Endothelial cell of umbilical vein (primary cell): ENCODE measurements at regions not wholly inside any gene's neighbourhood (a gene's known extent, or its start where the extent isn't known, plus 50 kb on each side); places are given as distances from the start of the nearest gene placed in this dataset.

Experiments used
- BruUV-seq: library from RNA; stranded (reverse); fragments of 400-500 nt; replicated peaks from 2 replicates; lab custom pipeline; 2021; lab: Mats Ljungman, UMichigan
- CTCF ChIA-PET: fragments of 300-600, 350-600 bp; sonication (Branson Sonifier 250); formaldehyde crosslinking; loops from one replicate; lab custom pipeline; 2021; ENCODE audit warnings: antibody characterized with exemption, inconsistent platforms; lab: Charles Lee
- POLR2A ChIA-PET: fragments of 300-600, 350-600 bp; sonication (Branson Sonifier 250); formaldehyde crosslinking; loops from one replicate; lab custom pipeline; 2021; ENCODE audit warnings: antibody characterized with exemption, inconsistent platforms; lab: Charles Lee
- DNase-seq: peaks from one replicate; pipeline ENCODE4 v3.0.0-alpha.2; 2011; ENCODE audit warnings: low read depth, low spot score
- FAIRE-seq: peaks from 2 replicates; lab custom pipeline; 2011; peaks lifted over from hg19 to GRCh38; lab: Jason Lieb, UNC
- H2AFZ ChIP-seq: 2 replicates; pipeline ENCODE4 v1.6.0; 2012; ENCODE audit warnings: low read depth, low read length, control low read depth, inconsistent platforms
- H3K27ac ChIP-seq: 2 replicates; pipeline ENCODE4 v1.5.1; 2011; ENCODE audit warnings: low read depth, mild to moderate bottlenecking, control low read depth, low read length, moderate library complexity; ENCODE audit not compliant: insufficient read depth
- H3K27me3 ChIP-seq, 2 experiments: 2 replicates each; pipeline versions ENCODE4 v1.6.0 to v1.6.1; 2011; ENCODE audit warnings: low read length in 2 of 2, mixed read lengths in 1 of 2; ENCODE audit not compliant: control insufficient read depth in 2 of 2, insufficient read depth in 2 of 2
- H3K36me3 ChIP-seq, 2 experiments: 2 replicates in 1 of 2; 3 replicates in 1 of 2; pipeline ENCODE4 v1.5.1; 2011; ENCODE audit warnings: low read length in 2 of 2, mild to moderate bottlenecking in 1 of 2, moderate library complexity in 1 of 2; ENCODE audit not compliant: control insufficient read depth in 2 of 2, insufficient read depth in 2 of 2; ENCODE audit errors: extremely low read depth in 1 of 2
- H3K4me1 ChIP-seq: 3 replicates; pipeline ENCODE4 v1.5.1; 2011; ENCODE audit warnings: mild to moderate bottlenecking, low read length; ENCODE audit not compliant: control insufficient read depth, insufficient read depth; ENCODE audit errors: extremely low read depth
- H3K4me2 ChIP-seq: 2 replicates; pipeline ENCODE4 v1.6.1; 2011; ENCODE audit warnings: low read length, control low read depth, mixed read lengths; ENCODE audit not compliant: insufficient read depth
- H3K4me3 ChIP-seq, 3 experiments: fragments of 200-600 bp in 1 of 3; sonication (generic), shearing (Covaris generic) in 1 of 3; replicated peaks in 1 of 3; 2 replicates each; pipeline ENCODE4 v1.5.1; 2011 to 2016; ENCODE audit warnings: control low read depth in 3 of 3, low read length in 3 of 3, mild to moderate bottlenecking in 2 of 3, inconsistent platforms in 1 of 3, low read depth in 1 of 3, moderate library complexity in 1 of 3; ENCODE audit not compliant: insufficient read depth in 1 of 3
- H3K79me2 ChIP-seq: 2 replicates; pipeline ENCODE4 v1.6.0; 2012; ENCODE audit warnings: low read length, inconsistent platforms; ENCODE audit not compliant: control insufficient read depth, insufficient read depth
- H3K9ac ChIP-seq: replicated peaks from 2 replicates; pipeline ENCODE3; 2011; ENCODE audit warnings: low read length, control low read depth; ENCODE audit not compliant: insufficient read depth; ENCODE audit errors: extremely low read depth
- H3K9me1 ChIP-seq: replicated peaks from 3 replicates; pipeline ENCODE4 v1.6.0; 2011; ENCODE audit warnings: mild to moderate bottlenecking, low read length; ENCODE audit not compliant: control insufficient read depth, insufficient read depth; ENCODE audit errors: extremely low read depth
- H3K9me3 ChIP-seq: replicated peaks from 2 replicates; pipeline ENCODE4 v1.5.1; 2012; ENCODE audit warnings: low read length, inconsistent platforms; ENCODE audit not compliant: control insufficient read depth, insufficient read depth
- H4K20me1 ChIP-seq: replicated peaks from 2 replicates; pipeline ENCODE3; 2011; ENCODE audit warnings: mild to moderate bottlenecking, low read length; ENCODE audit not compliant: control insufficient read depth, insufficient read depth; ENCODE audit errors: extremely low read depth
- EZH2 ChIP-seq: IDR thresholded peaks from 2 replicates; pipeline ENCODE4 v1.6.1; 2012; ENCODE audit warnings: borderline replicate concordance, low read depth, mild to moderate bottlenecking, moderate library complexity, low read length, inconsistent platforms; ENCODE audit not compliant: severe bottlenecking
- FOS ChIP-seq: IDR thresholded peaks from 2 replicates; pipeline ENCODE4 v1.6.1; 2011; ENCODE audit warnings: mild to moderate bottlenecking, low read length, moderate library complexity, borderline replicate concordance; ENCODE audit not compliant: insufficient read depth
- GATA2 ChIP-seq: IDR thresholded peaks from 2 replicates; pipeline ENCODE4 v1.7.0; 2011; ENCODE audit warnings: low read depth, mild to moderate bottlenecking, moderate library complexity, mixed read lengths, low read length; ENCODE audit not compliant: insufficient read length, insufficient read depth
- JUN ChIP-seq: IDR thresholded peaks from 2 replicates; pipeline ENCODE4 v1.6.1; 2011; ENCODE audit warnings: borderline replicate concordance, low read depth; ENCODE audit not compliant: insufficient read length, insufficient read depth
- MYC ChIP-seq: IDR thresholded peaks from one replicate; pipeline ENCODE4 v1.6.1; 2011; ENCODE audit warnings: mild to moderate bottlenecking, low read depth, low read length
- POLR2A ChIP-seq: IDR thresholded peaks from 2 replicates; pipeline ENCODE4 v1.6.1; 2012; ENCODE audit warnings: low read depth, mild to moderate bottlenecking, control low read depth, low read length
- POLR2AphosphoS5 ChIP-seq: IDR thresholded peaks from 2 replicates; pipeline ENCODE4 v1.6.1; 2012; ENCODE audit warnings: low read depth, mild to moderate bottlenecking, control low read depth, low read length, moderate library complexity; ENCODE audit not compliant: insufficient read depth
- dilution Hi-C: fragments of 300-500 bp; cut with MboI; formaldehyde crosslinking; loops from one replicate; pipeline ENCODE4 v1.15.0; 2019; ENCODE audit warnings: low sequenced_read_pairs; ENCODE audit not compliant: extremely low pct_ligation_motif_present
- intact Hi-C: fragments of 100-400 bp; cut with micrococcal nuclease; formaldehyde crosslinking; loops from one replicate; pipeline ENCODE4 v1.10.0; 2022
- TF ChIP-seq, protein P1 (sequence below): IDR thresholded peaks from 2 replicates; pipeline ENCODE4 v1.6.1; 2011; ENCODE audit not compliant: insufficient read depth, insufficient read length
- TF ChIP-seq, protein P2 (sequence below), 2 donors: IDR thresholded peaks; 1 replicate in 1 of 2; 2 replicates in 1 of 2; pipeline ENCODE4 v1.5.1; 2011; ENCODE audit warnings: low read length in 2 of 2, mild to moderate bottlenecking in 2 of 2, moderate library complexity in 2 of 2, control low read depth in 1 of 2, inconsistent platforms in 1 of 2, low read depth in 1 of 2; ENCODE audit not compliant: insufficient read depth in 1 of 2; ENCODE audit errors: extremely low read depth in 1 of 2

DNA sequence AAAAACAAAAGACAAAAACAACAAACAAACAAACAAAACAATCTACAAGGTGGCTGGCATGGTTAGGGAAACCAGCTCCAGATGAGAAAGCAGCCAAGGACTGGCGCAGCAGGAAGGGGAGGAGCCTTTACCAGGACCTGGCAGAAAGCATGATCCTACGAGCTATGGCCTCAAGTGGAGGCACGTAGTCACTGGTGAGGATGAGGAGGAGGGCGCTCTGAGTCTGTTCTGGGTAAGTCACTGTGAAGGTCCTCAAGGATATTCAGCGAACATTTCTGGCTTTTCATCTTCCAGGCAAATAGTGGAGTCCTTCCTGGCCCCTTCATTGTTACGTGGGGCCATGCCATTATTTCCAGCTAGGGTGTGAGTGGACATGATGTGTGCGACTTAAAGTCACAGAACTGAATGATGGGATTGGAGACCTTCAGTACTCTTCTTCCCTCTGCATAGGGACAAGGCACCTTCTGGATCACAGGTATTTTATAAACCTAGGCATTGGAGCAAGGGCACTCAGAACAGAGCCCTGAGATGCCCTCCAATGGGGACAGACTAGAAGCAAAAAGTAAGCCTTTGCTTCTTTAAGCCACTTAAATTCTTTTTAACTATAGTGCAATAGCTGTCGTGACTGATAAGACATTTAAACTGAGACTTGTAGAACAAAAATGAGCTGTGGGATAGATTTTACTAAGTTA, 771.3 kb downstream of the RAB28 start:
- no peaks in the 10 kb centered on the region for H3K9me1 ChIP-seq
- H3K4me2 ChIP-seq: no peak overlapping the region
- ChIA-PET CTCF (no interaction called here), POLR2A (no interaction called here)
- H3K27ac ChIP-seq: no peak overlapping the region
- intact Hi-C loops: no loop called here
- H3K36me3 ChIP-seq: no peaks in the 10 kb centered on the region
- TF ChIP-seq, protein P1, sequence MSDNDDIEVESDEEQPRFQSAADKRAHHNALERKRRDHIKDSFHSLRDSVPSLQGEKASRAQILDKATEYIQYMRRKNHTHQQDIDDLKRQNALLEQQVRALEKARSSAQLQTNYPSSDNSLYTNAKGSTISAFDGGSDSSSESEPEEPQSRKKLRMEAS: no peak
- TF ChIP-seq POLR2A: no peak
- TF ChIP-seq, protein P2, sequence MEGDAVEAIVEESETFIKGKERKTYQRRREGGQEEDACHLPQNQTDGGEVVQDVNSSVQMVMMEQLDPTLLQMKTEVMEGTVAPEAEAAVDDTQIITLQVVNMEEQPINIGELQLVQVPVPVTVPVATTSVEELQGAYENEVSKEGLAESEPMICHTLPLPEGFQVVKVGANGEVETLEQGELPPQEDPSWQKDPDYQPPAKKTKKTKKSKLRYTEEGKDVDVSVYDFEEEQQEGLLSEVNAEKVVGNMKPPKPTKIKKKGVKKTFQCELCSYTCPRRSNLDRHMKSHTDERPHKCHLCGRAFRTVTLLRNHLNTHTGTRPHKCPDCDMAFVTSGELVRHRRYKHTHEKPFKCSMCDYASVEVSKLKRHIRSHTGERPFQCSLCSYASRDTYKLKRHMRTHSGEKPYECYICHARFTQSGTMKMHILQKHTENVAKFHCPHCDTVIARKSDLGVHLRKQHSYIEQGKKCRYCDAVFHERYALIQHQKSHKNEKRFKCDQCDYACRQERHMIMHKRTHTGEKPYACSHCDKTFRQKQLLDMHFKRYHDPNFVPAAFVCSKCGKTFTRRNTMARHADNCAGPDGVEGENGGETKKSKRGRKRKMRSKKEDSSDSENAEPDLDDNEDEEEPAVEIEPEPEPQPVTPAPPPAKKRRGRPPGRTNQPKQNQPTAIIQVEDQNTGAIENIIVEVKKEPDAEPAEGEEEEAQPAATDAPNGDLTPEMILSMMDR (IDR thresholded peaks at IDR 0.05; ENCODE audit: extremely low read depth in 1 of 2, insufficient read depth in 1 of 2, low read depth in 1 of 2, low read length in 2 of 2): no peak
- no peak for TF ChIP-seq JUN
- TF ChIP-seq POLR2AphosphoS5: no peak
- no peak for TF ChIP-seq FOS
- TF ChIP-seq EZH2: no peak
- no peak for TF ChIP-seq GATA2
- TF ChIP-seq MYC: no peak
- no peak overlapping the region for H2AFZ ChIP-seq
- H3K9me3 ChIP-seq: no peaks in the 10 kb centered on the region
- FAIRE-seq (no peak), DNase-seq (no peak)
- no TSS peak for BruUV-seq
- H3K79me2 ChIP-seq: no peaks in the 10 kb centered on the region
- dilution Hi-C loops: no loop called here
- no peaks in the 10 kb centered on the region for H3K4me1 ChIP-seq
- H3K4me3 ChIP-seq: no peak overlapping the region
- H3K27me3 ChIP-seq: no peaks in the 10 kb centered on the region
- no peak overlapping the region for H3K9ac ChIP-seq
- H4K20me1 ChIP-seq: no peaks in the 10 kb centered on the region
